SK-N-SH (cell line): ENCODE measurements at regions not wholly inside any gene's neighbourhood (a gene's known extent, or its start where the extent isn't known, plus 50 kb on each side); places are given as distances from the start of the nearest gene placed in this dataset.

Source experiments
- CTCF ChIA-PET: fragments of 300-600, 350-600 bp; formaldehyde crosslinking; extraction: SDS; loops from one replicate; lab custom pipeline; 2021; lab: Yijun Ruan, JAX
- POLR2A ChIA-PET: fragments of 350-600 bp; sonication (Branson Sonifier 250); formaldehyde crosslinking; extraction: SDS; loops from one replicate; lab custom pipeline; 2020; ENCODE audit warnings: antibody characterized with exemption, inconsistent platforms; lab: Yijun Ruan, JAX
- DNase-seq: peaks from one replicate; pipeline ENCODE4 v3.0.0; 2012
- H2AFZ ChIP-seq: fragments of 200-600 bp; sonication (generic); 2 replicates; pipeline ENCODE4 v1.8.1; 2016; ENCODE audit warnings: antibody characterized with exemption, mild to moderate bottlenecking, low read depth
- H3F3A ChIP-seq: fragments of 200-600 bp; sonication (generic); replicated peaks from 2 replicates; pipeline ENCODE3; 2016; ENCODE audit warnings: antibody characterized with exemption, mild to moderate bottlenecking; ENCODE audit not compliant: insufficient read depth
- H3K27ac ChIP-seq, 2 experiments: fragments of 200-500 bp in 1 of 2; fragments of 200-600 bp in 1 of 2; sonication (Bioruptor generic) in 1 of 2; sonication (generic), shearing (Covaris generic) in 1 of 2; 2 replicates each; pipeline versions ENCODE4 v1.5.1 to v1.6.1; 2014 to 2016; ENCODE audit warnings: low read depth in 2 of 2, inconsistent platforms in 1 of 2, low read length in 1 of 2, mild to moderate bottlenecking in 1 of 2, mixed read lengths in 1 of 2
- H3K27me3 ChIP-seq: fragments of 200-600 bp; sonication (generic), shearing (Covaris generic); 2 replicates; pipeline ENCODE4 v1.6.1; 2016; ENCODE audit warnings: mixed run types; ENCODE audit not compliant: insufficient read depth
- H3K36me3 ChIP-seq, 2 experiments: fragments of 200-500 bp in 1 of 2; fragments of 200-600 bp in 1 of 2; sonication (Bioruptor generic) in 1 of 2; sonication (generic) in 1 of 2; replicated peaks in 1 of 2; 2 replicates each; pipeline versions ENCODE3 to v1.5.1; 2014 to 2016; ENCODE audit warnings: low read length in 1 of 2, mild to moderate bottlenecking in 1 of 2; ENCODE audit not compliant: insufficient read depth in 2 of 2, control insufficient read depth in 1 of 2
- H3K4me1 ChIP-seq, 2 experiments: fragments of 200-500 bp in 1 of 2; fragments of 200-600 bp in 1 of 2; sonication (Bioruptor generic) in 1 of 2; sonication (generic), shearing (Covaris generic) in 1 of 2; 2 replicates each; pipeline versions ENCODE4 v1.5.1 to v1.6.1; 2014 to 2016; ENCODE audit warnings: low read depth in 1 of 2, low read length in 1 of 2, mixed run types in 1 of 2; ENCODE audit not compliant: insufficient read depth in 2 of 2, control insufficient read depth in 1 of 2
- H3K4me2 ChIP-seq: fragments of 200-600 bp; sonication (generic), shearing (Covaris generic); 2 replicates; pipeline ENCODE4 v1.6.1; 2017; ENCODE audit warnings: mixed run types
- H3K4me3 ChIP-seq, 2 experiments: fragments of 200-500 bp in 1 of 2; fragments of 200-600 bp in 1 of 2; sonication (Bioruptor generic) in 1 of 2; sonication (generic), shearing (Covaris generic) in 1 of 2; 2 replicates each; pipeline versions ENCODE4 v1.5.1 to v1.8.1; 2014 to 2016; ENCODE audit warnings: low read depth in 2 of 2, inconsistent platforms in 1 of 2, low read length in 1 of 2, mild to moderate bottlenecking in 1 of 2, mixed read lengths in 1 of 2, moderate library complexity in 1 of 2
- H3K79me2 ChIP-seq: fragments of 200-600 bp; sonication (generic); 2 replicates; pipeline ENCODE4 v1.8.1; 2017; ENCODE audit warnings: mild to moderate bottlenecking; ENCODE audit not compliant: insufficient read depth
- H3K9ac ChIP-seq: fragments of 200-600 bp; sonication (generic); 2 replicates; pipeline ENCODE4 v1.6.1; 2017; ENCODE audit warnings: mixed run types
- H3K9me2 ChIP-seq: fragments of 200-600 bp; sonication (generic); 2 replicates; pipeline ENCODE4 v1.6.1; 2017; ENCODE audit warnings: mixed run types
- H3K9me3 ChIP-seq: fragments of 200-600 bp; sonication (generic); 2 replicates; pipeline ENCODE4 v1.6.1; 2017; ENCODE audit warnings: mixed run types, mild to moderate bottlenecking, moderate library complexity
- H4K20me1 ChIP-seq: fragments of 200-600 bp; sonication (generic); 2 replicates; pipeline ENCODE4 v1.6.1; 2017; ENCODE audit warnings: mild to moderate bottlenecking, mixed run types; ENCODE audit not compliant: insufficient read depth
- ELF1 ChIP-seq: IDR thresholded peaks from 2 replicates; pipeline ENCODE4 v1.4.0; 2012
- EZH2phosphoT487 ChIP-seq: fragments of 200-600 bp; sonication (generic); IDR thresholded peaks from 2 replicates; pipeline ENCODE4 v1.6.1; 2017; ENCODE audit warnings: low read depth, mixed run types, mild to moderate bottlenecking, antibody characterized with exemption, moderate library complexity, borderline replicate concordance
- FOSL2 ChIP-seq: IDR thresholded peaks from 2 replicates; pipeline ENCODE4 v1.4.0; 2012; ENCODE audit warnings: low read depth, mild to moderate bottlenecking, moderate library complexity, borderline replicate concordance
- JUND ChIP-seq: IDR thresholded peaks from 2 replicates; pipeline ENCODE4 v1.4.0; 2012
- MAX ChIP-seq: IDR thresholded peaks from 2 replicates; pipeline ENCODE4 v1.4.0; 2012; ENCODE audit warnings: low read depth
- MEF2A ChIP-seq: IDR thresholded peaks from 2 replicates; pipeline ENCODE4 v1.4.0; 2012; ENCODE audit warnings: low read depth, borderline replicate concordance
- MXI1 ChIP-seq: IDR thresholded peaks from 2 replicates; pipeline ENCODE4 v1.6.1; 2012; ENCODE audit warnings: mild to moderate bottlenecking, low read depth, low read length, improper control_type of control experiment
- NRF1 ChIP-seq: IDR thresholded peaks from 2 replicates; pipeline ENCODE4 v1.6.1; 2012; ENCODE audit warnings: low read depth, mild to moderate bottlenecking, low read length
- PBX3 ChIP-seq: IDR thresholded peaks from 2 replicates; pipeline ENCODE4; 2012
- POLR2AphosphoS5 ChIP-seq: IDR thresholded peaks from 2 replicates; pipeline ENCODE4 v1.6.1; 2012; ENCODE audit warnings: low read depth, low read length
- RCOR1 ChIP-seq: fragments of 150-350 bp; IDR thresholded peaks from 2 replicates; pipeline ENCODE4 v1.6.1; 2017; ENCODE audit warnings: antibody characterized with exemption, low read length
- RFX5 ChIP-seq: IDR thresholded peaks from 2 replicates; pipeline ENCODE4 v1.6.1; 2012; ENCODE audit warnings: mild to moderate bottlenecking, improper control_type of control experiment, low read length
- SIN3A ChIP-seq: IDR thresholded peaks from 2 replicates; pipeline ENCODE4 v1.6.1; 2012; ENCODE audit warnings: low read depth, mild to moderate bottlenecking, low read length, moderate library complexity, borderline replicate concordance
- SMC3 ChIP-seq: IDR thresholded peaks from 2 replicates; pipeline ENCODE4 v1.6.1; 2012; ENCODE audit warnings: low read depth, low read length, improper control_type of control experiment
- TAF1 ChIP-seq: IDR thresholded peaks from 2 replicates; pipeline ENCODE4 v1.6.1; 2012; ENCODE audit warnings: low read depth, mild to moderate bottlenecking, low read length, moderate library complexity, borderline replicate concordance
- TCF12 ChIP-seq: IDR thresholded peaks from 2 replicates; pipeline ENCODE4 v1.4.0; 2012
- TEAD4 ChIP-seq: IDR thresholded peaks from 2 replicates; pipeline ENCODE4 v1.4.0; 2012; ENCODE audit warnings: mild to moderate bottlenecking, borderline replicate concordance; ENCODE audit not compliant: insufficient read depth
- WGBS: methylation state at CpG from one replicate; pipeline ENCODE4 v1.1.6; 2017; ENCODE audit warnings: low lambda C conversion rate; 5-methylcytosine and 5-hydroxymethylcytosine counted together
- TF ChIP-seq, protein P1 (sequence below): IDR thresholded peaks from 2 replicates; pipeline ENCODE4 v1.4.0; 2012; ENCODE audit warnings: low read depth, borderline replicate concordance

- ChIA-PET CTCF (no interaction called here), POLR2A (no interaction called here)
- Histone ChIP-seq H3K9me3 (no peaks in the 10 kb centered on the region), H3K79me2 (no peaks in the 10 kb centered on the region), H3K4me3 (no peak overlapping the region), H3K36me3 (no peaks in the 10 kb centered on the region), H3K27ac (no peak overlapping the region), H3K9ac (no peak overlapping the region), H3F3A (no peaks in the 10 kb centered on the region), H3K4me2 (no peak overlapping the region), H3K27me3 (no peaks in the 10 kb centered on the region), H3K9me2 (no peaks in the 10 kb centered on the region), H2AFZ (no peak overlapping the region), H3K4me1 (no peaks in the 10 kb centered on the region; a peak in 1 of 4 replicates), H4K20me1 (no peaks in the 10 kb centered on the region)
- WGBS, result 6% methylated on average over 3 of the region's 3 CpGs
- TF ChIP-seq MXI1 (no peak), TEAD4 (no peak), TCF12 (no peak), RCOR1 (no peak), TAF1 (no peak), POLR2AphosphoS5 (no peak), FOSL2 (no peak), MAX (no peak), MEF2A (no peak), NRF1 (no peak), SMC3 (no peak), SIN3A (no peak), RFX5 (no peak), EZH2phosphoT487 (no peak), PBX3 (no peak)
- TF ChIP-seq, protein P1, sequence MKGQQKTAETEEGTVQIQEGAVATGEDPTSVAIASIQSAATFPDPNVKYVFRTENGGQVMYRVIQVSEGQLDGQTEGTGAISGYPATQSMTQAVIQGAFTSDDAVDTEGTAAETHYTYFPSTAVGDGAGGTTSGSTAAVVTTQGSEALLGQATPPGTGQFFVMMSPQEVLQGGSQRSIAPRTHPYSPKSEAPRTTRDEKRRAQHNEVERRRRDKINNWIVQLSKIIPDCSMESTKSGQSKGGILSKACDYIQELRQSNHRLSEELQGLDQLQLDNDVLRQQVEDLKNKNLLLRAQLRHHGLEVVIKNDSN, result no peak
- no peak for DNase-seq
Measured at GRCh38 chr4:35938936-35939335, 305.4 kb downstream of the ARAP2 start.

- H3K79me2 ChIP-seq, result no peaks in the 10 kb centered on the region
- no peaks in the 10 kb centered on the region for H3K36me3 ChIP-seq
- TF ChIP-seq ELF1, result no peak
- no peak for TF ChIP-seq JUND
- CTCF ChIA-PET, result no interaction called here
- no peak overlapping the region for H3K27ac ChIP-seq
- POLR2A ChIA-PET, result no interaction called here
- no peak overlapping the region for H2AFZ ChIP-seq
- H3K4me1 ChIP-seq, result no peaks in the 10 kb centered on the region
- H3K27me3 ChIP-seq, result no peaks in the 10 kb centered on the region
- H3K4me3 ChIP-seq, result no peak overlapping the region
- no peak overlapping the region for H3K4me2 ChIP-seq
- H4K20me1 ChIP-seq, result no peaks in the 10 kb centered on the region
- no peaks in the 10 kb centered on the region for H3K9me3 ChIP-seq
- 0% methylated on average over 1 of the region's 1 CpG for whole genome bisulfite sequencing
- no peaks in the 10 kb centered on the region for H3K9me2 ChIP-seq
- no peak for DNase-seq
- H3K9ac ChIP-seq, result no peak overlapping the region
- no peaks in the 10 kb centered on the region for H3F3A ChIP-seq
Measured at GRCh38 chr4:35939751-35940150, 304.6 kb downstream of the ARAP2 start.
